Activated T-helper 1 cell treated with Interleukin-2 at 50 U/mL for 16 hours (primary cell): ENCODE measurements at regions not wholly inside any gene's neighbourhood (a gene's known extent, or its start where the extent isn't known, plus 50 kb on each side); places are given as distances from the start of the nearest gene placed in this dataset.
"Not testable (repeated sequence)": the region's sequence is repeated elsewhere in the genome, so short reads cannot be mapped to it uniquely, and the experiment has no call there.

Experiments
- DNase-seq: peaks from one replicate; pipeline ENCODE4 v3.0.0-alpha.2; 2020; ENCODE audit warnings: low read depth

DNA sequence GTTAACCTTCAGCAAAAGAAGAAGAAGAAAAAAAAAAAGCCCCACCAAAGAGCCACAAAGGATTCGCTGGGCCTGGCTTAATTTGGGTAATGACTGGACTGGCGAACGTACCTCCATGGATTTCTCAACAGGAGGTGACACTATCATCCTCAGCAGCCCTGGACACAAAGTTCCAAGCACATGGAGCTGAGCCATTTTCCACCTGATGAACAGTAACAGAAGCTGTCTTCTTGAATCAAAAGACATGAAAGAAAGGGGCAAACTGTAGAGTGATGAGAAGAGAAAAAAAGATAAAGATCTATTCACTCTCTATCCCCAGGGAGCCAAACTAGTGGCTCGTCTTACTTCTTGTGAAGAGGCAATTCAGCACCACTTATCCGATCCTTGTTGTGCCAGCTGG, 150.2 kb upstream of the TRPM3 start:
- DNase-seq: no peak

DNA sequence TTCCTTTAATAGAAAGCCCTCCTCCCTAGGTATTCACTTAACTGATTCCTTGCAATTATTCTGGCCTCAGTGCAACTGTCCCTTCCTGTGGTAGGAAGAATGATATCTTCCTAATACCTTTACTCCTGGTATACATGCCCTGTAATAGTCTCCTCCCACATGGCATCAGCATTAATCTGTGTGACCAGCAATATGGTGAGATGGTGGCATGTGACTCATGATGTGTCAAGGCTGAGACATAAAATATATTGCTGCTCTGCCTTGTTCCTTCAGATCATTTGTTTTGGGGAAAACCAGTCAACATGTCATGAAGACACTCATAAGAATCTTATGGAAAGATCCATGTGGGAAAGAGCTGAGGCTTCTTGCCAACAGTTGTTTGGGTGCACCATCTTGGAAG, 149.1 kb upstream of the TRPM3 start:
- no peak for DNase-seq

DNA sequence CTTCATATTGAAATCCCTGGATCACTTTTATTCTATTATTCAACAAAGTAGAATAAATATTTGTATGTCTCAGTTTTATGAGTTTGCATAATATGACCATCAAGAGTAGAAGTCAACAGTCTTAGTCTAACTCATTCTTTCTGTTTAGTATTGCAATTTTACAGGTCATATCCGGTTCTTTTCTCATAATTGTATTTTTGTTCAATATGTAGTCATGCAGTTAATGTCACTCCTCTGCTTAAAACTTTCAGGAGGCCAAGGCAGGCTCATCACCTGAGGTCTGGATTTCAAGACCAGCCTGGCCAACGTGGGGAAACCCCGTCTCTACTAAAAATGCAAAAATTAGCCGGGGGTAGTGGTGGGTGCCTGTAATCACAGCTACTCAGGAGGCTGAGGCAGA, 148.4 kb upstream of the TRPM3 start:
- no peak for DNase-seq

DNA sequence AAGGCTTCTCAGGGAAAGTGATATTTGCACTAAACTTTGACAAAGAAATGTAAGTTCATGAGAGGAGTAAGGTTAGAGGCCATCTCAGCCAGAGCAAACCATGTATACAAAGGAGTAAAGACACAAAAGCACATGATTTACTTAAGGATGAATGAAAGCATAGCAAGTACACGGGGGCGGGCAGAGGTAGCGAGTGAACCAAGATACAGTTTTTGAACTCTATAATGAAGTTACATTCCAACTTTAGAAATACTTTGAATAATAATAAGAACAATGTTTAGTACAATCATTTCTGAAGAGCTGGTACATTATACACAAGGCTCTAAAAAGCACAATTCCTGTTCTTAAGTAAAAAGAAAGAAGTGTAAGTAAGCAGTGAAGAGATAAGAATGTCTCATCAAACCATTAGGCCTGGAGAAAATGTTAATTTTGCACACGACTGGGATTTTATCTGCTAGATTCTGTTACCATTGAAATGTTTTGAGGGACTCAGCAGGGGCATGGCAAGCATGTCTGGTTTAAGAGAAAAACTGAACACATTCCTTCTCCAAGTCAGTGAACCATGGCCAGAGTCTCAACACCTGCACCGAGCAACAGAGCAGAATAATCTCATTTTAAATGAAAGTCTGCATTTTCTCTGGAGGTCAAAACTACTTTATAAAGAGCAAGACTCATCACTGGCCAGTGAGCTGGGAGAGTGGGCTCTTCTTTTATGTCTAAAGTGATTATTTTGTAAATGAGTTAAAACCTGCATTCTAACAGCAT, 147.6 kb upstream of the TRPM3 start:
- DNase-seq: no peak

DNA sequence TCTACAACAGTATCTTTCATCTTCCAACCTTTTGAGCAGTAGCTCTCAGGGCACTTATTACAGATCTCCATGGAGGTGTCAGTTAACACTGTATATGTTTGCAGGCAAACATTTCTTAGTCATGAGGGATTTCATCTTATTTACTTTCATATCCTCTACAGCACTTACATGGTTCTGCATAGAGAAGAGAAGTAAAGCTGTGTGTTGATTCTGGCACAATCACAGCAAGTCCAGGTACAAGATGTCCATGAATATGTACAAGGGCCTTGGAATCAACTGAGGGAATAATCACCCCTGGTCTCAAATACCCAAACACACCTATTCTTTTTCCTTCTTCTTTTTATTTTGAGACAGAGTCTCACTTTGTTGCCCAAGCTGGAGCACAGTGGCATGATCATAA, 142.0 kb upstream of the TRPM3 start:
- no peak for DNase-seq

DNA sequence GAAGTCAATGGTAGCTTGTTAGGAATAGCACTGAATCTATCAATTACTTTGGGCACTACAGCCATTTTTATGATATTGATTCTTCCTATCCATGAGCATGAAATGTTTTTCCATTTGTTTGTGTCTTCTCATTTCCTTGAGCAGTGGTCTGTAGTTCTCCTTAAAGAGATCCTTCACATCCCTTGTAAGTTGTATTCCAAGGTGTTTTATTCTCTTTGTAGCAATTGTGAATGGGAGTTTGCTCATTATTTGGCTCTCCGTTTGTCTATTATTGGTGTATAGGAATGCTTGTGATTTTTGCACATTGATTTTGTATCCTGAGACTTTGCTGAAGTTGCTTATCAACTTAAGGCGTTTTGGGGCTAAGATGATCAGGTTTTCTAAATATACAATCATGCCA, 139.0 kb upstream of the TRPM3 start:
- DNase-seq: not testable (repeated sequence)

DNA sequence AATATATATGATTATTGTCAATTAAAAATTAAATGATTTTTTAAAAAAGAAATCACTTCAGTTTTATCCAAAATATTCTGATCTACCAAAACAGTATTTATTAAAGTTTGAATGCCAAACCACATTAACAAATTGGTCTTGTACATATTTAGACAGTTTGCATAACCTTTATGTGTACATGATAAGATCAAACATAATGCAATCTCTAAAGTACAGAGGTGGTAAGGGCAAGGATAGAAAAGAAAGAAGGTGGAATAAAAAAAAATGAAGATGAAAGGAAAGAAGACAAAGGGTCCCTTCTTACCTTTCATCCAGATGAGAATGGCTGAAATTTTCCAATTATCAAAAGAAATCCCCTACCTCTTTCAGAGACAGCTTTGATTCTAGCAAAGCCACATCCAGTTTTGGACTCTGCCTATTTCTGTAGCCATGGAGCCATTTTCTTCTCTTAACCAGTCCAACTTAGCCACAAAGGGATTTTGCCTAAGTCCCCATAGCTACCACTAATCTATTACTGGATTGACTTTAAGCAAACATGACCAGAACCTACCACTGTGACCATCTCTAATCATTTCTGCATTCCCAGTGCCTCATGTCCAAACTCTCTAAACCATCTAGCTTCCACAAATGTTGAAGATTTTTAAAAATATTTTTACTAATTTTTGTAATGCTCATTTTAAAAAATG, 133.3 kb upstream of the TRPM3 start:
- DNase-seq: no peak

DNA sequence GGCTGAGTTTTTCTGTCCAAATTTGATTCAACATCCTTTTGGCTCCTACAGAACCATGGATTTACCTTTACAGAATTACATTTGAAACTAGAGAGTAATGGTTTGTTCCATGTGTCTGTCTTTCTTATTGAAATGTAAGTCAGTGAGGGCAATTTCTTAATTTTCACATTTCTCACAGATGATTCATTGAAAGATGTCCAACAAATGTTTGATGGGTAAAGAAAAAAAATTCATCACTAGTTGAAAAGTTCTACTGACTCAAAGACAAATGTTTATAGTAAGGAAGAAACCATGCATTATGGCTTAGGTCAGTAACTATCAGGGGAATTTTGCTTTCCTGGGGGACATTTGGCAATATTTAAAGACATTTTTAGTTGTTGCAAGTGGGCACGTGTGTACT, 131.6 kb upstream of the TRPM3 start:
- DNase-seq: no peak

DNA sequence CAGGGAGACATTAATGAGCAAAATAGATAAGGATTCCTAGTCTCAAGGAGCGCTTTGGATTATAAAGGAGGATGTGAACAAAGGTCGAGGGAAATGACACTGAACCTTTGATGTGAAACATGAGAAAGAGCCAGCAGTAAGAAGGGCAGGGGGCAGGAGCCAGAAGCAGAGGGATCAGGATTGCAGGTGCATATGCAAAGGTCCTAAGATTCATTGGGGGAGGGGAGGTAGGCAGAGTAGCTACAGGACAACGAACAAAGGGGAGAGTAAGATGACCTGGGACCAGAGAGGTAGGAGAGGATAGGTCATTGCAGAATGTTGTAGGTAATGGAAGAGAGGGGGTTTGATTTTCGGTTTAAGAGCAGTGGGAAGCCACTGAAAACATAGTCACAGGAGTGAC, 129.2 kb upstream of the TRPM3 start:
- DNase-seq: no peak

DNA sequence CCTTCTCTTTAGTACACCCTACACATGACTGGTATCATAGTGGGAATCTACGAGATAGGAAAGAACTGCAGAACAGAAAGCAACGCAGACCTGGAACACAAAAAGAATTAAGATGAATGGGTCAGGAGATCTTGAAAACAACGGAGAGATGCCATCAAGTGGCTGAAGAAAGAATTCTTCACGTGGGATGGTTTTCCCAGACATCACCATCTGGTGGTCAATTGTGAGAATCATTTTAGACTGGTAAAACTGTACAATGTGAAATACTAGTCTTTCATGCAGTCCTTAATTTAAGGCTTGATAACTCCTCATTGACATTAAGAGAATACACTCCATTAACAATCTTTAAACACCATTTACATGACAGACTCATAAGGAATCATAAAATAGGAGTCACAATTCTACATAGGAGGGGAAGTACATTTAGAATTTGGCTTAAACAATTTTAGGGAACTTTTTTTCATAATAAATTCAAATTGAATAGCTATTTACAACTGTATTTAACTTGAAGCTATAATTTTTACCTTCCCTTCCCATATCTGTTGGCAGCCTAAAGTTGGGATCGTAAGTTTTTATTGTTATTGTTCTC, 128.4 kb upstream of the TRPM3 start:
- no peak for DNase-seq

DNA sequence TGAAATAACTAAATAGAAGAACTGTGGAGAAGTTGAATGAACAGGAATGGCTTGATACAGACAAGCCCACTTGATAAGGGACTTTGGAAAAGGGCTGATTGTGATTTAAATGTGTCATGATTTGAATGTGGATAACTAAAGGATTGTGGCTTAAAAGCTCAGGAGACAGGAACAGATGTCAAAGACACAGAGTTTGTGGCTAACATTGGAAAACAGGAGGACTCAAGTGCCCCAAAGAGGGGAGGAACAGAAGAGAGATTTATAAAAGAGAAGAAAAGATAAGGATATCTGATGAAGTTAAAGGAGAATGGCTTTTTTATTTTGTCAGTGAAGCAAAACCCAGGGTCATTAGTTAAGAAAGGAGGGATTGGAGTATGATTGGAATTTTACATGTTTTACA, 124.2 kb upstream of the TRPM3 start:
- no peak for DNase-seq

DNA sequence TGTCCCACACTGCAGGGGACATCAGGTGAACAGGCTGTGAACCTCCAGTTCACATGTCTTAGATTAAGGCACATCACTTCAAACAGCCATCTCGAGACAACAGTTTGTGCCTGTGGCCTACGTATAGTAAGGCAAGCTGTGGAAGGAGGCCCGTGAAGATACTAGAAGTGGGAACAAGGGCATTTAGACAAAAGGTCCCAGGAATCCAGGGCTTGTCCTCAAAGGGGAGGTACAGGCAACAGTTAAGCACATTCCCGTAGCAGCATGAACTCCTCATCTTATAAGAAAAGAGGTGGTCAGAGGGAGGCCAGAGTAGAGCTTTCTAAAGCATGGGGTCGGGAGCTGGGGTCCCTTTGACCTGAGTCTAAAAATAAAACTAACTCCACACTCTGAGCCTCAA, 122.5 kb upstream of the TRPM3 start:
- no peak for DNase-seq

DNA sequence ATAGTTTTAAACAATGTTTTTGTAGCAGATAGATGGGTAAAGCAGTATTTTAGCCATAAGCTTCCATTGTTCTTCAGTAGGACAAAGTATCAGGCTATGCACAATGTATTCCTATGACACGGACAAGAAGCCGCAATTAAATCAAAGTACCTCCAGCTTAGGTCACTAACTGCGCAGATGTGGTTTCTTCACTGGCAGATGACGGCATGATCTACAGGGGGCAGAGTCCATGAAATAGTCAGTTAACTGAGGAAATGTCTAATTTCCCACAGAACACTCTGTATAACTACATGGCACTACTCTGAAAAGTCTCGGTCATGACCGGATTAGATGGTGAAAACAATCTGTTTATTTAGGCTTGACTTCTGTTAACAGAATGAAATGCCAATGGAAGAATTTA, 120.7 kb upstream of the TRPM3 start:
- no peak for DNase-seq

DNA sequence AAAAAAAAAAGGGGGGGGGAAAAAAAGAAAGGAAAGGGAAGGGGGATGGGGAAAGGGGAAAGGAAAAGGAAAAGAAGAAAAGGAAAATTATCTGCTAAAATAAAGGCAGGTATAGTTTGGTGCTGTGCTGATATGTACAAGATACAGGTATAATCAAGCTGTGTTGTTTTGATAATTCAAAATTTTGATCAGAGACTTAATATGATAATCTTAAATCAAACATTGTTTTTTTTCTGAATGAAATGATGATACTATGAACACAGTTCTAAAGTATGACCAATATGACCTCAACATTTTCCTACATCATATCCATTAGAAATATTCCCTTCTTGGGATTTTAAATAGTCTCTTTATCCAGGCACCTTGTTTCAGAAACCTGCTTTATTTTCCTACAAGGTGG, 115.6 kb upstream of the TRPM3 start:
- DNase-seq: no peak

DNA sequence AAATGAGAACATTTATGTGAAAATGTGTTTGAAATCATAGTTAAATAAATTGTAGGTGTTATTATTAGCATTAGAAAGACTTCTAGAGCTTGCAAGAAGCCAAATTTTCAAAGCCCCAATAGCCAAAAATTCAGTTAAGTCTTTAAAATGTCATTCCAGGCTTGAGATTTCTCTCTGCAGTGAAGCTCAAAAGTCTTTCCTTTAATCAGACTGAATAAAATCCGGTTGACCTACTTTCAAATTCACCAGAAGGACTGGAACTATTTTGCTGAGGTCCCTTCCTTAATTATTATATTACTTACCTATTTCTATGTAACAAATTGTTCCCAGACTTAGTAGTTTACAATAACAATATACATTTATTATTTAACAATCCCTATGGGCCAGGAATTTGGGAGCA, 112.2 kb upstream of the TRPM3 start:
- no peak for DNase-seq

DNA sequence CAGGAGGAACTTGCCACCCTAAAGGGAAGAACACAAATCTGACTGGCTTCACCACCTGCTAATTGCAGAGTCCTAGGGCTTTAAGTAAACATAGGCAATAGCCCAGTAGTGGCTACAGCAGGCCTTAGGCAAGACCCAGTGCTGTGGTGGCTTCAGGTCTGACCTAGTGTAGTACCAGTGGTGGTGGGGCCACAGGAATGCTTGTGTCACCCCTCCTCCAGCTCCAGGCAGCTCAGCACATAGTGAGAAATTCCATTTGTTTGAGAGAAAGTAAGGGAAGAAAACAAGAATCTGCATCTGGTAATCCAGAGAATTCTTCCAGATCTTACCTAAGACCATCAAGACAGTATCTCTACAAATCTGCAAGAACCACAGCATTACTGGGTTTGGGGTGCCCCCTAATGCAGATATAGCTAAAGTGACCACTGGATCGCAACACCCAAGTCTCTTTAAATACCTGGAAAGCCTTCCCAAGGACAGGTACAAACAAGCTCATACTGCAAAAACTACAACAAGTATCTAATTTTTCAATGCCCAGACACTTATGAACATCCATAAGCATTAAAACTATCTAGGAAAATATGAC, 102.6 kb upstream of the TRPM3 start:
- no peak for DNase-seq

DNA sequence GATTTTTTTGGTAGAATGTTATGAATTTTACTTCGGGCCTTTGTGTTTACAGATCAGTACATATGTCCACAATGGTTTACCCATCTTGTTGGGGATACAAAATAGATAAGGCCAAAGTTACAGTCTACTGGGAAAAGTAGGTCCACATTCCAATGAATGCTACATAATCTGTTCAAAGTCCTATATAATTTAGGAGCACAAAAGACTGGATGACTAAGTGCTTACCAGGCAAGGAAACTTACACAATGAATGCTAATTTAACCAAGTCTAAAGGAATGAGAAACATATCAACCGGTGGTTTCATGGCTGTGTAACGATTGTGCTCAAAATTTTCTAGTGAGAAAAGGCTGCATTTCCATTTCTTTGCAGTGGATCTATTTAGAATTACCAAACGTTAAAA, 97.4 kb upstream of the TRPM3 start:
- DNase-seq: no peak

DNA sequence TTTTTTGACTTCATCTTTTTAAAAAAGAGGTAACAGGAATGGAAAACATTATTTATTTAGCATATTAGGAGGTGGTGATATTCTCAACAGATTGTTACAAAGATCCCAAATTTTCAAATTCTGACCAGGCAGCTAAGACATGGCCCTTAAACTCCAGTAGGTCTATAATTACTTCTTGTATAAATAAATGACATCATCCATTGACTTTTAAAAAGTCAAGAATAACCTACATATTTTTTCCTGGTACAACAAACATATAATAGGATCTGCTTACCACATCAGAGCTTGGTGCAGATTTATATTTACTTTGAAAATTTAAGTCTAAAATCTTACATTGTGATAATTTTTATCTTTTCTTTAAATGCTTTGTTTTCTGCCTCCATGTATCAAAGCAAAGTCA, 92.2 kb upstream of the TRPM3 start:
- DNase-seq: no peak

DNA sequence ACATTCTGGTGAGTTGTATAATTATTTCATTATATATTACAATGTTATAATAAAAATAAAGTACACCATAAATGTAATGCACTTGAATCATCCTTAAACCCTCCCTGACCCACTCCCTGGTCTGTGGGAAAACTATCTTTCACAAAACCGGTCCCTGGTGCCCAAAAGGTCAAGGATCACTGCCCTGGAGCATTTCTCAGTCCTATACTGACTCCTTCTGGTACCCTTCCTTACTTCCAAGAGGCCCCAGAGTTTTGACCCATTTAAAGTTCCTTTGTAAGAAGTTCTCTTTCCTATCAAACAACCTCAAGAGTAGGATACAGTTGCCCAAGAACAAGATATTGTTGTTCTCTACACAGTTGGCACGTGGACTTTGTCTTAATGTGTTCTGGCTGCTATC, 88.9 kb upstream of the TRPM3 start:
- no peak for DNase-seq

DNA sequence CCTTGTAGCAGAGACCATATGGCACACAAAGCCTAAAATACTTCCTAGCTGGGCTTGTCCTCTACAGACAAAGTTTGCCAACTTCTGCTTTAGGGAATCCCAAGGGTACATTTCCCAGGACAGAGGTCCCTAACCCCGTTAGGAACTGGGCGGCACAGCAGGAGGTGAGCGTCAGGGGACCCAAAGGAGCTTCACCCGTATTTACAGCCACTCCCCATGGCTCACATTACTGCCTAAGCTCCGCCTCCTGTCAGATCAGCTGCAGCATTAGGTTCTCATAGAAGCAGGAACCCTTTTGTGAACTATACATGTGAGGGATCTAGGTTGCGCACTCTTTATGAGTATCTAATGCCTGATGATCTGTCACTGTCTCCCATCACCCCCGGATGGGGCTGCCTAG, 88.5 kb upstream of the TRPM3 start:
- no peak for DNase-seq

DNA sequence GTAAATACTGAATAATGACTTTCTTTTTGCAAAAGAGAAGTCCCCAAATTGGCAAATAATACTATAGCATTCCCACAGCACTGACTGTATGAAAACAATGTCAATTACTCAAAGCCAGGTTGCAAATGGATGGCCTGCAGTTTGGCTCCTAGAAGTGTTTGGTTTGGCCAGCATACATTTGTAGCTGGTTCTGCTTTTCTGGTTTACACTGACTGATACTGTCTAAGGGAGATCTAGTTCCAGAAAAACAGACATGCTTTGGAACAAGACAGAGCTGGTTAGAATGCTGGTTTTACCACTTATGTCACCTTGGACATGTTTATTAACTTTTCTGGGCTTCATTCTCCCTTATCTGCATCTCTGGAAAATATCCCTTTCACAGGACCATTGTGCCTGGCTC, 81.5 kb upstream of the TRPM3 start:
- no peak for DNase-seq

DNA sequence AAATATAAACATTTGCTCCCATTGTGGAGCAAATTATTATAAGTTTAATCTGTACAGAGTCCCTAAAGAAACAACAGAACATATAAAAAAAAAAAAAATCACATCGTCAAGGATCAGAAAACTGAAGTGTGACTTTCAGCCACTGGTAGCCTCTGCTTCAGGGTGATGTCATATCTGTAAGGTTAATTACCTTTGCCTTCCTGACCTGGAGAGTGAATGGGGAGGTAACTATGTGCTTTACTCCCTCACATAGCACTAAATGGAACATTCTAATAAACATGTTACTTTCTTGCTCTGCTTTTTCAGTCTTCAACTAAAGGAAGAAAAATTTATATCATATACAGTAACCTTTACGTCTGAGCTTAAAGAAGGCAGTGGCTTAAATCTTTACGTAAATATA, 70.3 kb upstream of the TRPM3 start:
- no peak for DNase-seq

DNA sequence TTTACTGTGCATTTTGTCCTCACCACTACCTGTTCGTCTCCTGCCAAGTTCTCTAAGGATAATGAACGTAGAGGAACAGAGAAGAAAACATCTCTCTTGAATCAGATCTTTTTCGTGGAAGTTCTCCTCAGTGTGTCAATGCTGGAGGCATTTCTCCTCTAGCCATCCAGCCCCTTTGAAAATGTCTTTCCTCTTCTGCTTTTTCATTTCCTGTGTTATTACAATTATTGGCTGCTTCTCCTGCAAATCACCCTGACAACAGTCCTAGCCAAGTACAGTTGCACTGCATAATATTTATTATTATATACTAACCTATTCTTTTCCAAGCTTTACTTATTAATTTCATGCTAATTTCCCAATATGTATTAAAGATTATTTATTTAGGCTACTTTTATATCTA, 61.8 kb upstream of the TRPM3 start:
- no peak for DNase-seq
